Type B pancreatic cell (in vitro differentiated cells): ENCODE measurements at regions not wholly inside any gene's neighbourhood (a gene's known extent, or its start where the extent isn't known, plus 50 kb on each side); places are given as distances from the start of the nearest gene placed in this dataset.

Experiments
- DNase-seq: peaks from one replicate; pipeline ENCODE4 v3.0.0; 2021; ENCODE audit warnings: mixed read lengths; ENCODE audit not compliant: unreplicated experiment; ENCODE audit errors: extremely low spot score
- H3K27ac Mint-ChIP-seq: 2 replicates; pipeline ENCODE4 v1.8.0; 2021; ENCODE audit warnings: mild to moderate bottlenecking, mixed read lengths
- H3K27me3 Mint-ChIP-seq: 2 replicates; pipeline ENCODE4 v1.8.0; 2021; ENCODE audit warnings: mixed read lengths
- H3K36me3 Mint-ChIP-seq: 2 replicates; pipeline ENCODE4 v1.8.0; 2021; ENCODE audit warnings: mixed read lengths
- H3K4me1 Mint-ChIP-seq: one replicate; pipeline ENCODE4 v1.8.0; 2021; ENCODE audit warnings: mixed read lengths; ENCODE audit not compliant: unreplicated experiment
- H3K4me3 Mint-ChIP-seq: 2 replicates; pipeline ENCODE4 v1.8.0; 2021; ENCODE audit warnings: mild to moderate bottlenecking, mixed read lengths
- H3K9me3 Mint-ChIP-seq: 2 replicates; pipeline ENCODE4 v1.8.0; 2021; ENCODE audit warnings: mixed read lengths
- CTCF ChIP-seq: fragments of 200-600 bp; sonication (generic); conservative IDR thresholded peaks from 2 replicates; pipeline ENCODE4 v1.5.0; 2021; ENCODE audit warnings: antibody characterized with exemption, mild to moderate bottlenecking

GRCh38 chr11:70584498-70585235 lies 186.3 kb downstream of the CTTN start:
- no peaks in the 10 kb centered on the region for H3K27me3 Mint-ChIP-seq
- peaks cover 3% of the 10 kb centered on the region for H3K36me3 Mint-ChIP-seq
- H3K4me3 Mint-ChIP-seq, result no peak overlapping the region
- no peaks in the 10 kb centered on the region for H3K4me1 Mint-ChIP-seq
- DNase-seq, result no peak
- no peak for TF ChIP-seq CTCF
- no peak overlapping the region for H3K27ac Mint-ChIP-seq
- H3K9me3 Mint-ChIP-seq, result peaks cover 4% of the 10 kb centered on the region

- no peaks in the 10 kb centered on the region for H3K4me1 Mint-ChIP-seq
- H3K4me3 Mint-ChIP-seq, result no peak overlapping the region
- no peaks in the 10 kb centered on the region for H3K27me3 Mint-ChIP-seq
- peaks cover 4% of the 10 kb centered on the region for H3K36me3 Mint-ChIP-seq
- H3K27ac Mint-ChIP-seq, result no peak overlapping the region
- no peak for DNase-seq
- H3K9me3 Mint-ChIP-seq, result peaks cover 5% of the 10 kb centered on the region
- TF ChIP-seq CTCF, result no peak
Observed at GRCh38 chr11:70585236-70585545, 186.9 kb downstream of the CTTN start.

- no peak overlapping the region for H3K27ac Mint-ChIP-seq
- H3K9me3 Mint-ChIP-seq, result peaks cover 5% of the 10 kb centered on the region
- no peak for TF ChIP-seq CTCF
- H3K27me3 Mint-ChIP-seq, result no peaks in the 10 kb centered on the region
- DNase-seq, result no peak
- H3K36me3 Mint-ChIP-seq, result peaks cover 4% of the 10 kb centered on the region
- peaks cover 3% of the 10 kb centered on the region for H3K4me1 Mint-ChIP-seq
- H3K4me3 Mint-ChIP-seq, result no peak overlapping the region
Observed at GRCh38 chr11:70586261-70587074, 188.1 kb downstream of the CTTN start.

- TF ChIP-seq CTCF, result no peak
- Mint-ChIP-seq H3K4me3 (no peak overlapping the region), H3K36me3 (peaks cover 4% of the 10 kb centered on the region), H3K27ac (no peak overlapping the region), H3K27me3 (no peaks in the 10 kb centered on the region), H3K9me3 (peaks cover 5% of the 10 kb centered on the region), H3K4me1 (peaks cover 3% of the 10 kb centered on the region)
- DNase-seq, result no peak
Observed at GRCh38 chr11:70587075-70587389, 188.7 kb downstream of the CTTN start.

- no peaks in the 10 kb centered on the region for H3K27me3 Mint-ChIP-seq
- no peak for TF ChIP-seq CTCF
- H3K4me3 Mint-ChIP-seq, result no peak overlapping the region
- H3K9me3 Mint-ChIP-seq, result peaks cover 5% of the 10 kb centered on the region
- no peak overlapping the region for H3K27ac Mint-ChIP-seq
- peaks cover 4% of the 10 kb centered on the region for H3K36me3 Mint-ChIP-seq
- peaks cover 3% of the 10 kb centered on the region for H3K4me1 Mint-ChIP-seq
- DNase-seq, result no peak
Observed at GRCh38 chr11:70590356-70590991, 192.1 kb downstream of the CTTN start.
